ENCODE measurements at regions not wholly inside any gene's neighbourhood (a gene's known extent, or its start where the extent isn't known, plus 50 kb on each side); places are given as distances from the start of the nearest gene placed in this dataset.

- Histone ChIP-seq H3K4me1 (no peaks in the 10 kb centered on the region), H3K4me3 (no peak overlapping the region), H3K9me3 (peaks cover 0 to 7% (median 4%) of the 10 kb centered on the region in 3 donors), H3K36me3 (no peaks in the 10 kb centered on the region), H3K27ac (no peak overlapping the region), H3K27me3 (peaks cover 0 to 47% of the 10 kb centered on the region in 2 donors)
- intact Hi-C loops (cut with DNase I; ENCODE audit: low total_unique reads), result no loop called here
- no peak for TF ChIP-seq CTCF (IDR thresholded peaks at IDR 0.05)
- DNase-seq, result no peak
Measured at GRCh38 chr1:11377954-11378353, 101.0 kb upstream of the DISP3 start.

GRCh38 chr1:11379851-11380250 is 99.1 kb upstream of the DISP3 start:
- intact Hi-C loops (cut with DNase I; ENCODE audit: low total_unique reads), result no loop called here
- H3K9me3 ChIP-seq, result peaks cover 0 to 7% (median 4%) of the 10 kb centered on the region in 3 donors
- peaks cover 0 to 43% of the 10 kb centered on the region in 2 donors for H3K27me3 ChIP-seq
- DNase-seq, result no peak
- H3K36me3 ChIP-seq, result no peaks in the 10 kb centered on the region
- no peak for TF ChIP-seq CTCF (IDR thresholded peaks at IDR 0.05)
- no peak overlapping the region for H3K4me3 ChIP-seq
- no peaks in the 10 kb centered on the region for H3K4me1 ChIP-seq
- H3K27ac ChIP-seq, result no peak overlapping the region

DNA sequence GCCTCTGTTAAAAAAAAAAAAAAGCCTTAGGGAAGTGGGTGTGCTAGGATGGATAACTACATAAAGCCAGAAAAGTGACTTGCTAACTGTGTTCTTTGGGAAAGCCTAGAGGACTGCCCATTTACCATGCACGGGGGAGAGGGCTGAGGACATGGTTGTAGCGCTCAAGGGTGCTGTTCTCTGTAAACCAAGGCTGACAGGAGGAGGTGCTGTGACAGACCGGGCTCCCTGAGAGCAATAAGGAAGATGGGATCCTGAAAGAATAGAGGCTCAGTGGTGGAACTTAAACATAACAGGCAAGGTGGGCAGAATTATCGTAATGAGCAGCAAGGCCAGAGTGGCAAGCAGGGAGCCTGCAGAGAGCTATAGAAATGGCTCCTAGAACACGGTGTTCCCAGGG is 98.5 kb upstream of the DISP3 start:
- Histone ChIP-seq H3K9me3 (peaks cover 0 to 7% (median 4%) of the 10 kb centered on the region in 3 donors), H3K36me3 (no peaks in the 10 kb centered on the region), H3K4me1 (no peaks in the 10 kb centered on the region), H3K27ac (no peak overlapping the region), H3K4me3 (no peak overlapping the region), H3K27me3 (peaks cover 0 to 39% of the 10 kb centered on the region in 2 donors)
- no peak for DNase-seq
- no peak for TF ChIP-seq CTCF (IDR thresholded peaks at IDR 0.05)
- intact Hi-C loops (cut with DNase I; ENCODE audit: low total_unique reads), result no loop called here

GRCh38 chr1:11383553-11384169 is 95.3 kb upstream of the DISP3 start:
- H3K4me1 ChIP-seq, result no peaks in the 10 kb centered on the region
- H3K4me3 ChIP-seq, result no peak overlapping the region
- TF ChIP-seq CTCF (IDR thresholded peaks at IDR 0.05), result no peak
- H3K27me3 ChIP-seq, result peaks cover 0 to 48% of the 10 kb centered on the region in 2 donors
- H3K27ac ChIP-seq, result no peak overlapping the region
- H3K9me3 ChIP-seq, result peaks cover 0 to 7% (median 4%) of the 10 kb centered on the region in 3 donors
- no peaks in the 10 kb centered on the region for H3K36me3 ChIP-seq
- no peak for DNase-seq
- intact Hi-C loops (cut with DNase I; ENCODE audit: low total_unique reads), result no loop called here

- TF ChIP-seq CTCF (IDR thresholded peaks at IDR 0.05), result no peak
- H3K27me3 ChIP-seq, result peaks cover 0 to 49% of the 10 kb centered on the region in 2 donors
- no peak for DNase-seq
- no peaks in the 10 kb centered on the region for H3K4me1 ChIP-seq
- intact Hi-C loops (cut with DNase I; ENCODE audit: low total_unique reads), result no loop called here
- no peak overlapping the region for H3K27ac ChIP-seq
- H3K36me3 ChIP-seq, result no peaks in the 10 kb centered on the region
- H3K9me3 ChIP-seq, result peaks cover 0 to 7% (median 4%) of the 10 kb centered on the region in 3 donors
- H3K4me3 ChIP-seq, result no peak overlapping the region
Measured at GRCh38 chr1:11384170-11384554, 94.8 kb upstream of the DISP3 start.

GRCh38 chr1:11387829-11388228 is 91.1 kb upstream of the DISP3 start:
- no peak for TF ChIP-seq CTCF (IDR thresholded peaks at IDR 0.05)
- Histone ChIP-seq H3K9me3 (no peaks in the 10 kb centered on the region), H3K4me3 (no peak overlapping the region), H3K36me3 (no peaks in the 10 kb centered on the region), H3K27me3 (peaks cover 0 to 30% of the 10 kb centered on the region in 2 donors), H3K4me1 (no peaks in the 10 kb centered on the region), H3K27ac (no peak overlapping the region)
- intact Hi-C loops (cut with DNase I; ENCODE audit: low total_unique reads), result no loop called here
- DNase-seq, result no peak

Measured in tibial artery (tissue), 4 donors.